Naive thymus-derived CD8-positive, alpha-beta T cell (primary cell): ENCODE measurements at regions not wholly inside any gene's neighbourhood (a gene's known extent, or its start where the extent isn't known, plus 50 kb on each side); places are given as distances from the start of the nearest gene placed in this dataset.
A peak's percentile ranks its signal among the peaks of the same experiment; 100 is the strongest.

ENCODE experiments used
- ATAC-seq, 2 donors: fragments of 150-1000 bp; cut with Tn5 transposase in 1 of 2; sonication (Bioruptor Pico), chemical (Tn5 transposase) in 1 of 2; 1 replicate in 1 of 2; 2 replicates in 1 of 2; pipeline ENCODE4 v1.10.0; 2021; ENCODE audit warnings: mild to moderate bottlenecking in 2 of 2, moderate library complexity in 2 of 2
- POLR2A ChIA-PET: fragments of 350-600 bp; sonication (Branson Sonifier 250); formaldehyde crosslinking; loops from one replicate; lab custom pipeline; 2021; ENCODE audit warnings: antibody characterized with exemption; lab: Charles Lee
- DNase-seq, 10 donors: peaks; one replicate each; pipeline versions ENCODE4 v3.0.0 to v3.0.0-alpha.2; 2020 to 2022
- H3K27ac Mint-ChIP-seq, 10 donors: one replicate each; pipeline ENCODE4 v1.8.0; 2020 to 2022; ENCODE audit warnings: mild to moderate bottlenecking in 10 of 10, mixed read lengths in 10 of 10, moderate library complexity in 4 of 10, inconsistent platforms in 1 of 10
- H3K27me3 Mint-ChIP-seq, 5 donors: one replicate each; pipeline ENCODE4 v1.8.0; 2021 to 2022; ENCODE audit warnings: mixed read lengths in 5 of 5
- H3K36me3 Mint-ChIP-seq, 3 donors: one replicate each; pipeline ENCODE4 v1.8.0; 2020 to 2022; ENCODE audit warnings: mixed read lengths in 3 of 3, mild to moderate bottlenecking in 2 of 3, inconsistent platforms in 1 of 3
- H3K4me1 Mint-ChIP-seq, 4 donors: one replicate each; pipeline ENCODE4 v1.8.0; 2021 to 2022; ENCODE audit warnings: mixed read lengths in 4 of 4
- H3K4me3 Mint-ChIP-seq, 10 donors: one replicate each; pipeline ENCODE4 v1.8.0; 2020 to 2022; ENCODE audit warnings: mild to moderate bottlenecking in 10 of 10, mixed read lengths in 10 of 10, moderate library complexity in 6 of 10, inconsistent platforms in 1 of 10
- H3K9me3 Mint-ChIP-seq, 9 donors: one replicate each; pipeline ENCODE4 v1.8.0; 2020 to 2022; ENCODE audit warnings: mixed read lengths in 9 of 9, mild to moderate bottlenecking in 3 of 9, inconsistent platforms in 1 of 9, moderate library complexity in 1 of 9

DNA sequence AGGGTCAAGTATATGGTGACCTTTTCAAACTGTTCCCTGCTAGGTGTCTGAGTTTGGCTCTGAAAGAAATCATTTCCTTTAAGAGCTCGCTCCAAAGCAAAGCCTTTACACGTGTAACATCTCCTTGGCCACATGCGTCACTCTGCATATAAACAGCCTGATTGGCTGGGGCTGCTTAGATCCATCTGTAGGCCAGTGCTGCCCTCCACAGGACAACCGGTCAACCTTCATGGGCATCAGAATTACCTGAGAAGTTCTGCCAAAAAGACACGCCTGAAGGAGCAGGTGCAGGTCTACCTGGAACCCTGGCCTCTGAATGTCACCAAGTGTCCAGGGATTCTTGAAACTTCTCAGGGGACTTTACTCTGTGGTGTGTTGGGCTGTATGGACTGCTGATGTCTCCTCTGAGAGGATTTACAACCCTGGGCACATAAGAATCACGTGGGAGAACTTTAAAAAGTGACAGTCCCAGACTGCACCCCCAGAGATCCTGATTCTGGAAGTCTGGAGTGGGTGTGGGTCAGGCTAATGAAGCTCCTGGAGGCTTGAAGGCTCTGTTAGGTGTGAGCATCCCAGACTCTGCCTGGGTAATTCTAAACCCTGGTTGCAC lies 497.6 kb downstream of the GADD45G start:
- no peaks in the 10 kb centered on the region for H3K36me3 Mint-ChIP-seq
- ATAC-seq (peak; percentile 100), DNase-seq (peak; percentile 56 to 91 (median 78))
- H3K4me1 Mint-ChIP-seq = peaks cover 0 to 6% (median 6%) of the 10 kb centered on the region in 4 donors
- H3K27me3 Mint-ChIP-seq = peaks cover 0 to 12% (median 0%) of the 10 kb centered on the region in 5 donors
- no peaks in the 10 kb centered on the region for H3K9me3 Mint-ChIP-seq
- H3K27ac Mint-ChIP-seq = peak overlapping the region in 1 of 10 donors; percentile 35
- H3K4me3 Mint-ChIP-seq = no peak overlapping the region
- POLR2A ChIA-PET = interaction anchor here (0.6 to 1.3 kb wide), 3 partner anchors 23 to 502 kb away, joined by 3 to 4 read pairs (median 3); no protein-coding TSS in a partner anchor

DNA sequence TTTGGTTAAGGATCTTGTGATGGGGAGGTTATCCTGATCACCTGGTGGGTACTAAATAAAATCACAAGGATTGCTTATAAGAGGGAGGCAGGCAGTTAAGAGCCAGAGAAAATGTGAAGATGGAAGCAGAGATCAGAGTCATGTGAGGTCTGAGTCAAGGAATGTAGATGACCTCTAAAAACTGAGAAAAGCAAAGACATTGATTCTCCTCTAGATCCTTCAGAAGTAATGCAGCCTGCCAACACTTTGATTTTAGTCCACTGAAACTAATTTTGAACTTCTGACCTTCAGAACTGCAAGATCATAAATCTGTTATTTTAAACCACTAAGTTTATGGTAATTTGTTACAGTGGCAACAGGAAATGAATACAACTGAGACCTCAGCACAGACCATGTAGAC lies 499.0 kb downstream of the GADD45G start:
- ATAC-seq = no peak
- H3K27me3 Mint-ChIP-seq = peaks cover 0 to 13% (median 0%) of the 10 kb centered on the region in 5 donors
- peaks cover 0 to 4% (median 0%) of the 10 kb centered on the region in 3 donors for H3K36me3 Mint-ChIP-seq
- POLR2A ChIA-PET = no interaction called here
- H3K27ac Mint-ChIP-seq = no peak overlapping the region
- peaks cover 0 to 4% (median 0%) of the 10 kb centered on the region in 9 donors for H3K9me3 Mint-ChIP-seq
- H3K4me3 Mint-ChIP-seq = no peak overlapping the region
- H3K4me1 Mint-ChIP-seq = peaks cover 0 to 6% (median 6%) of the 10 kb centered on the region in 4 donors
- DNase-seq = no peak

DNA sequence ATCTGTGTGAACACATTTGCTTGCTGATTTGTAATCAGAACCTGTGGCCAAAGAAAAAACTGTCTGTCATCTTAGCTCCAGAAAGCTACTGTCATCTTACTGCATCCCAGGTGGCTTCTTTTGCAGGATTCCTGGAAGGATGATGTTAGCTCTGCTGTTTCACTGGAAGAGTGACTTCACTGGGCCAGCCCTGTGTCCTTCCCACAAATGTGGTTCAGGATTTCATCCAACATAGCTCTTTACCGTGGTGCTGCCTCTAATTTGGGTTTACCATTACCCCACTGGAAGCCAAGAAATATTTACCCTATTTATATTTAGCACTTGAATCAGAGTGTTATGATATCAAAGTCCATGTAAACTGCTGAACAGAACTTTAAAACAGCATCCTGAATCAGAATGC lies 501.0 kb downstream of the GADD45G start:
- POLR2A ChIA-PET = no interaction called here
- Mint-ChIP-seq H3K4me1 (peaks cover 0 to 6% (median 6%) of the 10 kb centered on the region in 4 donors), H3K27ac (no peak overlapping the region), H3K4me3 (no peak overlapping the region), H3K9me3 (peaks cover 0 to 20% (median 10%) of the 10 kb centered on the region in 9 donors), H3K27me3 (peaks cover 0 to 14% (median 5%) of the 10 kb centered on the region in 5 donors), H3K36me3 (peaks cover 0 to 19% (median 12%) of the 10 kb centered on the region in 3 donors)
- DNase-seq (no peak), ATAC-seq (no peak)

DNA sequence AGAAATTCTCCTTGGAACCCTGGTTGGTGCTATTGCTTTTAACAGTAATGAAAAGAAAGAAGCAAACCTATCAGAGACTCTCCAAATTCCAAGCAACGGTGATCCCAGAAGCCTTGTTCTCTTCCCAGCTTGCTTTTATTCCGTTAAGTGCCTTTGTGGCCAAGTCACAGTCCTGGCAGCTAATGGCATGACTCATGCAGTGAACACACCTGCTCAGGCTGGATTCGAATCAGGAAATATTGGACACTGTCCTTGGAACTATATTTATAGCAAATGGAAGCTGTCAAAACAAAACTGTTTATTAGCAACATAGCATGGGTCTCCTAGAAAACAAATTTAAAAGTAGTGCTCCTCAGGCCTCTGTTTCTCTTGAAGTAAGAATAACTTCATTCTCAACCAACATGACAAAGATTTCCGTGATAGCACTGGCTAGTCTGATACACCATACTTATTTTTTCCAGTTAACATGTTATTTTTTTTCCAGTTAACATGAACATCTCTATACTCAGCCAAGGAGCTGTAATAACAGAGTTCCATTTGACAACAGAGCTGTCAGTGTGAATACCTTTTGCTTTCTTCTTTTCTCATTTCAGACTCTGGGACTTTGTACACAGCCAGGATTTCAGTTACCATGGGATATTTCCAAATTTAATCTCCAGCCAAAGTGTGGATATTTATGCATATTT lies 502.4 kb downstream of the GADD45G start:
- H3K4me3 Mint-ChIP-seq = no peak overlapping the region
- peaks cover 0 to 7% (median 5%) of the 10 kb centered on the region in 5 donors for H3K27me3 Mint-ChIP-seq
- peaks cover 0 to 20% (median 10%) of the 10 kb centered on the region in 9 donors for H3K9me3 Mint-ChIP-seq
- H3K27ac Mint-ChIP-seq = no peak overlapping the region
- POLR2A ChIA-PET = no interaction called here
- peaks cover 0 to 4% (median 3%) of the 10 kb centered on the region in 4 donors for H3K4me1 Mint-ChIP-seq
- no peak for DNase-seq
- no peak for ATAC-seq
- peaks cover 0 to 19% (median 12%) of the 10 kb centered on the region in 3 donors for H3K36me3 Mint-ChIP-seq

DNA sequence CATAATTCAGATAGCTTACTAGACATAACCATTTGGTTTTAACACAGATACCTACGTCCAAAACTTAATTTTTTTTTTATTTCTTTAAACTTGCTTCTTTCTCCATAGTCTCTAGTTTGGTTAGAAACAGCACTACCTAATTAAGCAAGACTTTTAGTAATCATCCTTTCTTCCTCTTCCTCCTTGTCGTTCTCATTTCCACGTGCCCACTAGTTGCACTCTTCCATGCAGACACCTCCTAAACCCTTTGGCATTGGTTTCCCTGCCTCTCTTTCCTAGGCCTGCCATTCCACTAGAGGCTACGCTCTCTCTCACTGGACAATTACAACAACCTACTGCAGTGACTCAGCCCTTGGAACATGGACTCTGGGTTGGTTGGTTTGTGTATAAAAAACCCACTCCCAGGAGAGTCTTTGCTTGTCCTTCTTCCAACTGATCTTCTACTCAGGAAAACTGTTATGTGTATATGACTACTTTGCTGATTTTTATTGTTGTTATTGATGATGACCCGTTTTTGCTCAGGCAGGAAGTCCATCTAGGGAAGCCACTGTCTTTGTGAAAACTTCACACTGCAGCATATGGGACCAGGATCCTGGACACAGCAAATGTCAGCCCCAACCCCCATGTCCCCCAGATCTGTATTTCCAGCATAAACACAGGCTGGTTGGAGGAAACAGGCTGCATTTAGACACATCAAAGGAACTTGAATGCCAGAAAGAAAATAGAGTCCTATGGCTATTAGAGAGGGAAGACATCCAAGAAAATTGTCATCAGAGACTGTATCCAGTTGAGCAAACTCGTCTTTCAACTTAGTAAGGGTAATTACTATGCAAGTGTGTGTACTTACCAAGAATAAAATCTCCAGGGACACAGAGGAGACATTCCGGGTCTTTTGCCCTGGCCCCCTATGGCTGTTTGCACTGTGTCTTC lies 503.2 kb downstream of the GADD45G start:
- POLR2A ChIA-PET = no interaction called here
- H3K27ac Mint-ChIP-seq = peak overlapping the region in 1 of 10 donors; percentile 9
- ATAC-seq = no peak

DNA sequence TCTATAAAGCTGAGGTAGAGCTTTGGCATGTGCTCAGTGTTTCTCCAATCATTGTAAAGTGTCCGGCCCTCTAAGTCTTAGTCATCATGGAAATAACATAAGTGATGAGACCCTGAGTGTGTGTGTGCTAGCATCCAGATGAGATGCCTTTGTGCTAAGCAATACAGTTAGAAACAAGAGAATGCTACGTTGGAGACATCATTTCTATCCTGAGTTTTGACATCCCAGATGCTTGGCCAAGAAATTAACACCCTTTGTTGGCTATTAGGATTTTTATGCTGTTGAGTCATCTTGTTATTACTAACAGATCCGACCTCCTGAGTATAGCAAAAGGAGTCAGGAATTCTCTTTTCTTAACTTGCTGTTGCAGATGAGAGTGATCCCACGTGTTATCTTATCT lies 508.0 kb downstream of the GADD45G start:
- ATAC-seq = no peak
- H3K4me1 Mint-ChIP-seq = no peaks in the 10 kb centered on the region
- H3K4me3 Mint-ChIP-seq = no peak overlapping the region
- peaks cover 0 to 17% (median 4%) of the 10 kb centered on the region in 5 donors for H3K27me3 Mint-ChIP-seq
- peaks cover 0 to 20% (median 10%) of the 10 kb centered on the region in 9 donors for H3K9me3 Mint-ChIP-seq
- peaks cover 0 to 19% (median 12%) of the 10 kb centered on the region in 3 donors for H3K36me3 Mint-ChIP-seq
- no peak overlapping the region for H3K27ac Mint-ChIP-seq
- POLR2A ChIA-PET = interaction anchor here (0.7 kb wide), 1 partner anchor 412 kb away, joined by 3 read pairs; no protein-coding TSS in a partner anchor
- DNase-seq = no peak

More for the DNA sequence above, 503.2 kb downstream of the GADD45G start:
- Mint-ChIP-seq H3K27me3 (peaks cover 0 to 5% (median 4%) of the 10 kb centered on the region in 5 donors), H3K4me1 (no peaks in the 10 kb centered on the region), H3K4me3 (no peak overlapping the region), H3K9me3 (peaks cover 0 to 20% (median 10%) of the 10 kb centered on the region in 9 donors), H3K36me3 (peaks cover 0 to 19% (median 12%) of the 10 kb centered on the region in 3 donors)
- no peak for DNase-seq

DNA sequence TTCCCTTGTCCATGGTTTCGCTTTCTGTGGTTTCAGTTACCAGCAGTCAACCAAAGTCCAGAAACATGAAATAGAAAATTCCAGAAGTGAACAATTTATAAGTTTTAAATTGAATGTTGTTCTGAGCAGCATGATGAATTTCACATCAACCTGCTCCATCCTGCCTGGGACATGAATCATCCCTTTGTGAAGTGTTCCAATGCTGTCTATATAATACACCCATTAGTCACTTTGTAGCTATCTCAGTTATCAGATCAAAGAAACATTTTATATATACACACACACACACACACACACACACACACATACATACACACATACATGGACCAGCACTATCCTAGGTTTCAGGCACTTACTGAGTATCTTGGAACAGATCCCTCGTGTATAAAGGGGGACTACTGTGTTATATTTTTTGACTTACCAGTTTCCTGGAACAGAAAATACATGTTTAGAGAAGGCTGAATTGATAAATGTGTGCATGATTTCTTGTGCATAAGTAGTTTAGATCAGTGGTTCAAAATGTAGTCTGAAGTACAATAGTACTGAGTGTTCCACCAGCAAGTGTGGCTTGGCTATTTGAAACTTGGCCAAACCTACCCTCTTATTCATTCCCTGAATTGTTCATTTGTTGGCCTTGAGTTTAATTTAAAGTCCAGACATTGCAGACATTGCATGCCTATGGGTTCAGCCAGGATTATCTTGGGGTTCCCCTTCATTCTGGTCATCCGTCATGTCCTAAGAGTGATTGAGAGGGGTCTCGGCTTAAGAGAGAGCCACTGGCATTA lies 510.0 kb downstream of the GADD45G start:
- Mint-ChIP-seq H3K27me3 (peaks cover 0 to 15% (median 6%) of the 10 kb centered on the region in 5 donors), H3K27ac (no peak overlapping the region), H3K9me3 (peaks cover 0 to 7% (median 3%) of the 10 kb centered on the region in 9 donors), H3K36me3 (peaks cover 0 to 4% (median 4%) of the 10 kb centered on the region in 3 donors), H3K4me3 (no peak overlapping the region), H3K4me1 (no peaks in the 10 kb centered on the region)
- no peak for DNase-seq
- no peak for ATAC-seq
- POLR2A ChIA-PET = no interaction called here

DNA sequence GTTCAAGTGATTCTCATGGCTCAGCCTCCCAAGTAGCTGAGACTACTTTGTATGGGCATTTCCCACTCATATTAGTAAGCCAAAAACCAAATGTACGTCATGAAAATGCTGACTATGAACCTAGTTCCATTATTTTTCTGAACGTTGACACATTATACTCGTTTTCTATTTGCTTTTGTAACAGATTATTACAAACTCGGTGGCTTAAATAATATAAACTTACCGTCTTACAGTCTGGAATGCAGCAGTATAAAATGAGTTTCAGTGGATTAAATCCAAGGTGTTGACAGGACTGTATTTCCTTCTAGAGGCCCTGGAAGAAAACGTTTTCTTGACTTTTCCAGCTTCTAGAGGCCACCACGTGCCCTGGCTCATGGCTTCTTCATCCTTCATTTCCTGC lies 517.0 kb downstream of the GADD45G start:
- no peak overlapping the region for H3K4me3 Mint-ChIP-seq
- no peak overlapping the region for H3K27ac Mint-ChIP-seq
- DNase-seq (no peak), ATAC-seq (no peak)
- peaks cover 0 to 10% (median 3%) of the 10 kb centered on the region in 5 donors for H3K27me3 Mint-ChIP-seq
- H3K36me3 Mint-ChIP-seq = peaks cover 0 to 7% (median 6%) of the 10 kb centered on the region in 3 donors
- H3K9me3 Mint-ChIP-seq = peaks cover 0 to 19% (median 8%) of the 10 kb centered on the region in 9 donors
- no peaks in the 10 kb centered on the region for H3K4me1 Mint-ChIP-seq
- POLR2A ChIA-PET = no interaction called here

DNA sequence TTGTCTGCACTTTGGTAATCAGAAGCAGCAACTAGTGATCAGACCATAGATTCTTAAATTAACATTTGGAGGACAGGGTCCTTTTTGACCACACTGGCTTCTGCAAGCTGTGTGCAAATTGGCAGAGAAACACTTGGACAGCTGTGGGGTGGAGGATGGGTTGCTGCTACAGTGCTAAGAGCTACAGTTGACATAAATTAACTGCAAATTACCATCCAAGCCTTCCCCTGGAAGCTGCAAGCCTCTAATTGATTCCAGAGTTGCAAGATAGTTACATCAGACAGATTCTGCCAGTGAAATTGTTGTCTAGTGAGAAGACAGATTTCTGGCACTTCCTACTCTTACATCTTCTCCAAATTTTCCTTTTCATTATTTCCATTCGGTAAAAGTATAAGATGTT lies 517.7 kb downstream of the DIRAS2 start:
- POLR2A ChIA-PET = no interaction called here
- peaks cover 0 to 19% (median 8%) of the 10 kb centered on the region in 9 donors for H3K9me3 Mint-ChIP-seq
- peaks cover 2 to 19% (median 14%) of the 10 kb centered on the region in 5 donors for H3K27me3 Mint-ChIP-seq
- DNase-seq (no peak), ATAC-seq (no peak)
- no peak overlapping the region for H3K27ac Mint-ChIP-seq
- H3K4me3 Mint-ChIP-seq = no peak overlapping the region
- H3K4me1 Mint-ChIP-seq = no peaks in the 10 kb centered on the region
- H3K36me3 Mint-ChIP-seq = peaks cover 0 to 7% (median 6%) of the 10 kb centered on the region in 3 donors

DNA sequence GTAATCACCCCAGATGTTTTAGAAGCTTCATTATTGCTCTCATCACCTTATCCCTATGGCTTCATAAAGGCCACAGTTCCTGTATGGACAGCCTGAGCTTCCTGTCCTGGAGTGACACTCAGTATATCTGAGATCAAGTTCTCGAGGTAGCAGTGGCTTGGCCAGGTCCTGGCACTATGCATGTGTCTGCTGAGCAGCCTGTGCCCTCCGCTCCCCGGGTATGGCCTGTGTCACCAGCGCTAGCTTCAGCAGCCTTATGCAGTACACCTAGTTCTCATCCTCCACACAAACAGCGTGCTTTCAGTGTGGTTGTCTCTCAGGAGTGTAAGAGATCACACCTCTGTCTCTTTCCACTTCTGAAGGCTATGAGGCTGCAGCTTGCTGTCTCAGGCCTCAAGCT lies 514.7 kb downstream of the DIRAS2 start:
- H3K4me3 Mint-ChIP-seq = no peak overlapping the region
- ATAC-seq = no peak
- H3K27ac Mint-ChIP-seq = no peak overlapping the region
- H3K9me3 Mint-ChIP-seq = peaks cover 0 to 18% (median 8%) of the 10 kb centered on the region in 9 donors
- DNase-seq = no peak
- POLR2A ChIA-PET = no interaction called here
- H3K36me3 Mint-ChIP-seq = peaks cover 0 to 7% (median 6%) of the 10 kb centered on the region in 3 donors
- peaks cover 6 to 26% (median 16%) of the 10 kb centered on the region in 5 donors for H3K27me3 Mint-ChIP-seq
- H3K4me1 Mint-ChIP-seq = no peaks in the 10 kb centered on the region

DNA sequence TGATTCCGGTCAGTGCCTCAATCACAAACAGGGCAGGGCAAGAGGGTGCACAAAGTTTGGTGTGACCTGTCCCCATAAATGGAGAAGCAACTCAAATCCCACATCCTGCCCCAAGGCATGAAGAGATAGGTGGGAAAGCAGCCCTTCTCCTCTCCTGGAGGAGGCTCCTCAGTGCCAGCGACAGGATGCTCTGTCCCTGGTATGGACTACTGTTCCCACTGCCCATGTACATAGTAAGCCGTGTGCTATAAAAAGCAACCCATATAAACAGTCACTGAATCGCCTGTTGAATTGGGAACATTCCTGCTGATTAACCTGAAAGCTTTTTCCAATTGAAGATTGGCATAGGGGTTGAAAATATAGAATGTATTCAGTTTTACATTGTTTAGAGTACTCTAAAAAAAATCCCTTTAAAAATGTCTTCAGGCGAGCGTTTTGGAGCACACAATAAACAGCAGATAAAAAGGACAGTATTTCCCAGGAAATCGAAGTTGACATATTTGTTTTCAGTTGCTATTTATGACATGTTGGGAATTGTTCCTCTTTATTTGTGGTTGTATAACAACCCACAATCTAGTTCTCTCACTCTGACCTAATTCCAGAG lies 513.9 kb downstream of the DIRAS2 start:
- Mint-ChIP-seq H3K27me3 (peaks cover 6 to 26% (median 16%) of the 10 kb centered on the region in 5 donors), H3K4me3 (no peak overlapping the region), H3K36me3 (peaks cover 0 to 7% (median 6%) of the 10 kb centered on the region in 3 donors), H3K27ac (no peak overlapping the region), H3K9me3 (peaks cover 0 to 10% (median 6%) of the 10 kb centered on the region in 9 donors), H3K4me1 (no peaks in the 10 kb centered on the region)
- POLR2A ChIA-PET = no interaction called here
- ATAC-seq (no peak), DNase-seq (no peak)
